T1000 (cell line): ENCODE measurements at regions not wholly inside any gene's neighbourhood (a gene's known extent, or its start where the extent isn't known, plus 50 kb on each side); places are given as distances from the start of the nearest gene placed in this dataset.

Source experiments
- DNase-seq: peaks from one replicate; lab custom pipeline; 2025; ENCODE audit warnings: mixed read lengths; lab: John Stamatoyannopoulos, UW

- DNase-seq, result no peak
Observed at GRCh38 chrX:151796576-151796975, 62.0 kb downstream of the CNGA2 start.

GRCh38 chrX:151801980-151802379 lies 67.4 kb downstream of the CNGA2 start:
- DNase-seq, result no peak

GRCh38 chrX:151806967-151807540 lies 72.5 kb downstream of the CNGA2 start:
- no peak for DNase-seq

- no peak for DNase-seq
Observed at GRCh38 chrX:151812661-151813060, 78.1 kb downstream of the CNGA2 start.

GRCh38 chrX:151814767-151815166 lies 80.2 kb downstream of the CNGA2 start:
- DNase-seq, result no peak

- no peak for DNase-seq
Observed at GRCh38 chrX:151815398-151815797, 80.9 kb downstream of the CNGA2 start.

GRCh38 chrX:151816934-151817333 lies 82.4 kb downstream of the CNGA2 start:
- no peak for DNase-seq

GRCh38 chrX:151818828-151819227 lies 84.3 kb downstream of the CNGA2 start:
- DNase-seq, result no peak

GRCh38 chrX:151821226-151821625 lies 86.7 kb downstream of the CNGA2 start:
- no peak for DNase-seq

GRCh38 chrX:151825007-151825406 lies 87.7 kb upstream of the MAGEA4 start:
- DNase-seq, result no peak

- peak; percentile 19 for DNase-seq
Observed at GRCh38 chrX:151825925-151826485, 86.7 kb upstream of the MAGEA4 start.

GRCh38 chrX:151828439-151829080 lies 84.1 kb upstream of the MAGEA4 start:
- no peak for DNase-seq

- DNase-seq, result no peak
Observed at GRCh38 chrX:151830911-151831310, 81.8 kb upstream of the MAGEA4 start.

GRCh38 chrX:151852294-151852693 lies 60.4 kb upstream of the MAGEA4 start:
- no peak for DNase-seq

GRCh38 chrX:151854726-151855495 lies 57.8 kb upstream of the MAGEA4 start:
- DNase-seq, result no peak

GRCh38 chrX:151859481-151859880 lies 53.2 kb upstream of the MAGEA4 start:
- no peak for DNase-seq

GRCh38 chrX:151860827-151861226 lies 51.9 kb upstream of the MAGEA4 start:
- DNase-seq, result no peak
